HEK293T (cell line): ENCODE measurements at regions not wholly inside any gene's neighbourhood (a gene's known extent, or its start where the extent isn't known, plus 50 kb on each side); places are given as distances from the start of the nearest gene placed in this dataset.

Experiments used
- ARNT ChIP-seq: fragments of 450-650 bp; IDR thresholded peaks from 2 replicates; pipeline ENCODE4 v1.6.1; 2017; ENCODE audit warnings: mild to moderate bottlenecking
- ELF4 ChIP-seq: fragments of 450-650 bp; IDR thresholded peaks from 2 replicates; pipeline ENCODE4 v1.6.1; 2017; ENCODE audit warnings: antibody characterized with exemption
- FOXM1 ChIP-seq: fragments of 450-650 bp; IDR thresholded peaks from 2 replicates; pipeline ENCODE4 v1.6.1; 2017; ENCODE audit warnings: mild to moderate bottlenecking, borderline replicate concordance

DNA sequence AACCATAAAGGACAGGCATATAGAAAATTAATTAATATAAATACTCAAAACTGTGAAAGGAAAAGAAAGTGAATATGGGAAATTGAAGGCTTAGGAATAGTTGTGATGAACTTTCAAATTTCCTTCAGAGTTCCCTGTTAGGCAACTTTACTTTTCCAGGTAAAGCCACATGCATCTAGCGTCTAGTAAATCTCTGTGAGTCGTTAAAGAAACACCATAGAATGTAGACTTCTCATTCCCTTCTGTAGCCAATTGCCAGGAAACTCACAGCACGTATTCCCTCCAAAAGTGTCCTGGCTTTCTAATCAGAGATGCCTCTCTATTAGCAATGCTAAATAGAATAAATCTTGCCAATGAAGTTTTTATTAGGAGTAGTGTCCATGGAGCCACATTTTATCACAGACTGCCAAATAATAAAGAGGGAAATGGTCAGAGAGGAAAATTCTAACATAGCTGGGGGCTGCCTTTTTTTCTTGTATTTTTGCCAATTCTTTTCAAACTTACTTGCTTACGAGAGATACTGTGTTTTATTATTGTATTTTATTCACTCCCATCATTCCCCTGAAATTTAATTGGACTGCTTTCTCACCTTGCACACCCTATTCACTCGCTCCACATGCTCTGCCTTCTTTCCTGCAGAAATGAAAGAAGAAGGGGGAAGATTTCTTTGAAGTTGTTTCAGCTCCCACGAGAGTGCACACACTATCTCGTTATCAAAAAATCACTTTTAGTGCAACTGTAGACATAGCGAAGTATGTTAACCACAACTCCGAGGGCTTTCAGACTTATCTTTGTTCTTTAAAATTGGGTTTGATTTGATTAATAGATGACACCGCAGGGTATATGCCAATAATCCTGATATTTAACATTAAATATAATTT is 439.0 kb downstream of the CSNK1G3 start:
- TF ChIP-seq FOXM1 (no peak), ELF4 (no peak), ARNT (no peak)
